Neural progenitor cell (in vitro differentiated cells): ENCODE measurements at regions not wholly inside any gene's neighbourhood (a gene's known extent, or its start where the extent isn't known, plus 50 kb on each side); places are given as distances from the start of the nearest gene placed in this dataset.

Experiments
- DNase-seq: peaks from one replicate; pipeline ENCODE4 v3.0.0-alpha.2; 2016; ENCODE audit warnings: low spot score
- H2AFZ ChIP-seq: fragments of 200-600 bp; sonication (generic); replicated peaks from 2 replicates; pipeline ENCODE4 v1.6.1; 2016; ENCODE audit warnings: antibody characterized with exemption
- H3F3A ChIP-seq: fragments of 200-600 bp; sonication (generic); 2 replicates; pipeline ENCODE4 v1.6.1; 2016; ENCODE audit warnings: antibody characterized with exemption, low read depth
- H3K27ac ChIP-seq: fragments of 200-600 bp; sonication (generic); 2 replicates; pipeline ENCODE4 v1.5.1; 2016; ENCODE audit warnings: mild to moderate bottlenecking
- H3K27me3 ChIP-seq: fragments of 200-600 bp; sonication (generic); 2 replicates; pipeline ENCODE4 v1.6.1; 2016; ENCODE audit warnings: mild to moderate bottlenecking, moderate library complexity
- H3K36me3 ChIP-seq: fragments of 200-600 bp; sonication (generic); 2 replicates; pipeline ENCODE4 v1.5.1; 2016
- H3K4me1 ChIP-seq: fragments of 200-600 bp; sonication (generic); 2 replicates; pipeline ENCODE4 v1.6.1; 2016; ENCODE audit warnings: mixed run types
- H3K4me2 ChIP-seq: fragments of 200-600 bp; sonication (generic); 2 replicates; pipeline ENCODE4 v1.6.1; 2016
- H3K4me3 ChIP-seq: fragments of 200-600 bp; sonication (generic); 2 replicates; pipeline ENCODE4 v1.5.1; 2016
- H3K79me2 ChIP-seq: fragments of 200-600 bp; sonication (generic); 2 replicates; pipeline ENCODE4 v1.6.1; 2016; ENCODE audit warnings: low read depth
- H3K9ac ChIP-seq: fragments of 200-600 bp; sonication (generic); 2 replicates; pipeline ENCODE4 v1.6.1; 2016
- H3K9me3 ChIP-seq: fragments of 200-600 bp; sonication (generic); 2 replicates; pipeline ENCODE4 v1.5.1; 2016; ENCODE audit warnings: low read depth
- H4K20me1 ChIP-seq: fragments of 200-600 bp; sonication (generic); 2 replicates; pipeline ENCODE4 v1.6.1; 2016; ENCODE audit warnings: low read depth
- H3K27ac Mint-ChIP-seq: 3 replicates; pipeline ENCODE4 v1.8.0; 2021; ENCODE audit warnings: mixed read lengths
- H3K27me3 Mint-ChIP-seq: 2 replicates; pipeline ENCODE4 v1.8.0; 2022; ENCODE audit warnings: low read depth, mild to moderate bottlenecking, inconsistent platforms, moderate library complexity, mixed read lengths; ENCODE audit not compliant: insufficient read depth
- H3K36me3 Mint-ChIP-seq: 3 replicates; pipeline ENCODE4 v1.8.0; 2021; ENCODE audit warnings: mixed read lengths
- H3K4me1 Mint-ChIP-seq: 3 replicates; pipeline ENCODE4 v1.8.0; 2021; ENCODE audit warnings: mixed read lengths
- H3K4me3 Mint-ChIP-seq: 3 replicates; pipeline ENCODE4 v1.8.0; 2021; ENCODE audit warnings: mild to moderate bottlenecking, moderate library complexity, mixed read lengths
- H3K9me3 Mint-ChIP-seq: 3 replicates; pipeline ENCODE4 v1.8.0; 2020; ENCODE audit warnings: mixed read lengths
- EZH2 ChIP-seq: fragments of 200-600 bp; sonication (generic); IDR thresholded peaks from 2 replicates; pipeline ENCODE4 v1.6.1; 2017; ENCODE audit warnings: antibody characterized with exemption, mild to moderate bottlenecking, moderate library complexity
- EZH2phosphoT487 ChIP-seq: fragments of 200-600 bp; sonication (generic); IDR thresholded peaks from 2 replicates; pipeline ENCODE4 v1.6.1; 2017; ENCODE audit warnings: antibody characterized with exemption
- TF ChIP-seq, protein P1 (sequence below): fragments of 200-600 bp; sonication (generic); IDR thresholded peaks from 2 replicates; pipeline ENCODE4 v1.5.1; 2017; ENCODE audit warnings: antibody characterized with exemption, mild to moderate bottlenecking

DNA sequence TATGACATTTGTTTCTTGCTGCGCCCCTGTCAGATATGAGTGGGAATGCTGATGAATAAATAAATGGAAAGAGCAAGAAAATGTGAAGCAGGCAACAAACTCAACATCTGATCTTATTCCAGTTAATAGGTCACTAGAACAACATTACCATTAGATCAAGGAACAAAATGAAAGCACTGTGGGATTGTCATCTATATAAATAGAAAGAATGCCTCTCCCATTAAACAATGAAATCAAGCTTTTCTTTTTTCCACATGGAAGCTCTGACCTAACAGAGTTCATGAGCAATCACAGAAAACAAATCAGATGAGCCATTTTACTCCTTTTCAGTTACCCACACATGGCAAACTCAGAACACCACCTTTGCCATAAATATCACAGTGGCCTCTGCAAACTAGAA lies 354.8 kb downstream of the SUCLA2 start:
- Histone ChIP-seq H3K4me2 (no peak overlapping the region), H3K9me3 (no peaks in the 10 kb centered on the region), H2AFZ (no peak overlapping the region), H3K27me3 (no peaks in the 10 kb centered on the region), H3K27ac (no peak overlapping the region), H3F3A (no peaks in the 10 kb centered on the region), H4K20me1 (no peaks in the 10 kb centered on the region), H3K4me3 (no peak overlapping the region), H3K4me1 (no peaks in the 10 kb centered on the region), H3K79me2 (no peaks in the 10 kb centered on the region), H3K9ac (no peak overlapping the region), H3K36me3 (no peaks in the 10 kb centered on the region)
- DNase-seq, result no peak
- Mint-ChIP-seq H3K4me1 (peaks cover 3% of the 10 kb centered on the region), H3K36me3 (no peaks in the 10 kb centered on the region), H3K4me3 (no peak overlapping the region), H3K9me3 (no peaks in the 10 kb centered on the region), H3K27me3 (no peaks in the 10 kb centered on the region), H3K27ac (no peak overlapping the region)
- TF ChIP-seq, protein P1, sequence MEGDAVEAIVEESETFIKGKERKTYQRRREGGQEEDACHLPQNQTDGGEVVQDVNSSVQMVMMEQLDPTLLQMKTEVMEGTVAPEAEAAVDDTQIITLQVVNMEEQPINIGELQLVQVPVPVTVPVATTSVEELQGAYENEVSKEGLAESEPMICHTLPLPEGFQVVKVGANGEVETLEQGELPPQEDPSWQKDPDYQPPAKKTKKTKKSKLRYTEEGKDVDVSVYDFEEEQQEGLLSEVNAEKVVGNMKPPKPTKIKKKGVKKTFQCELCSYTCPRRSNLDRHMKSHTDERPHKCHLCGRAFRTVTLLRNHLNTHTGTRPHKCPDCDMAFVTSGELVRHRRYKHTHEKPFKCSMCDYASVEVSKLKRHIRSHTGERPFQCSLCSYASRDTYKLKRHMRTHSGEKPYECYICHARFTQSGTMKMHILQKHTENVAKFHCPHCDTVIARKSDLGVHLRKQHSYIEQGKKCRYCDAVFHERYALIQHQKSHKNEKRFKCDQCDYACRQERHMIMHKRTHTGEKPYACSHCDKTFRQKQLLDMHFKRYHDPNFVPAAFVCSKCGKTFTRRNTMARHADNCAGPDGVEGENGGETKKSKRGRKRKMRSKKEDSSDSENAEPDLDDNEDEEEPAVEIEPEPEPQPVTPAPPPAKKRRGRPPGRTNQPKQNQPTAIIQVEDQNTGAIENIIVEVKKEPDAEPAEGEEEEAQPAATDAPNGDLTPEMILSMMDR, result no peak
- no peak for TF ChIP-seq EZH2phosphoT487
- TF ChIP-seq EZH2, result no peak

- no peaks in the 10 kb centered on the region for H3K27me3 ChIP-seq
- no peaks in the 10 kb centered on the region for H3K36me3 ChIP-seq
- H3K4me2 ChIP-seq, result no peak overlapping the region
- no peaks in the 10 kb centered on the region for H4K20me1 ChIP-seq
- H3K9me3 Mint-ChIP-seq, result peaks cover 14% of the 10 kb centered on the region
- H3K27ac ChIP-seq, result no peak overlapping the region
- no peaks in the 10 kb centered on the region for H3K4me1 ChIP-seq
- H3K27me3 Mint-ChIP-seq, result no peaks in the 10 kb centered on the region
- no peak overlapping the region for H3K27ac Mint-ChIP-seq
- H3K79me2 ChIP-seq, result no peaks in the 10 kb centered on the region
- no peaks in the 10 kb centered on the region for H3K4me1 Mint-ChIP-seq
- no peak overlapping the region for H3K4me3 ChIP-seq
- TF ChIP-seq EZH2phosphoT487 (no peak), EZH2 (no peak)
- TF ChIP-seq, protein P1, result no peak
- no peaks in the 10 kb centered on the region for H3F3A ChIP-seq
- H2AFZ ChIP-seq, result no peak overlapping the region
- DNase-seq, result no peak
- H3K9me3 ChIP-seq, result no peaks in the 10 kb centered on the region
- H3K4me3 Mint-ChIP-seq, result no peak overlapping the region
- H3K36me3 Mint-ChIP-seq, result no peaks in the 10 kb centered on the region
- no peak overlapping the region for H3K9ac ChIP-seq
Measured at GRCh38 chr13:47639738-47640447, 361.2 kb downstream of the SUCLA2 start.

- Mint-ChIP-seq H3K27ac (no peak overlapping the region), H3K36me3 (no peaks in the 10 kb centered on the region), H3K9me3 (peaks cover 17% of the 10 kb centered on the region), H3K4me1 (no peaks in the 10 kb centered on the region), H3K27me3 (no peaks in the 10 kb centered on the region), H3K4me3 (no peak overlapping the region)
- Histone ChIP-seq H3K4me1 (no peaks in the 10 kb centered on the region), H3K9ac (no peak overlapping the region), H3F3A (no peaks in the 10 kb centered on the region), H2AFZ (no peak overlapping the region), H3K4me3 (no peak overlapping the region), H3K9me3 (no peaks in the 10 kb centered on the region), H3K4me2 (no peak overlapping the region), H3K27ac (no peak overlapping the region), H3K27me3 (no peaks in the 10 kb centered on the region), H3K79me2 (no peaks in the 10 kb centered on the region), H4K20me1 (no peaks in the 10 kb centered on the region), H3K36me3 (no peaks in the 10 kb centered on the region)
- no peak for DNase-seq
- TF ChIP-seq EZH2phosphoT487, result no peak
- TF ChIP-seq EZH2, result no peak
- TF ChIP-seq, protein P1, result no peak
Measured at GRCh38 chr13:47638627-47639026, 362.4 kb downstream of the SUCLA2 start.
